SHP77 treated with DMSO at 0.1 percent for 48 hours (cell line): ENCODE measurements at regions not wholly inside any gene's neighbourhood (a gene's known extent, or its start where the extent isn't known, plus 50 kb on each side); places are given as distances from the start of the nearest gene placed in this dataset.

Experiments
- DNase-seq: peaks from one replicate; lab custom pipeline; 2025; lab: John Stamatoyannopoulos, UW

- no peak for DNase-seq
Observed at GRCh38 chr1:29462096-29462495, 225.8 kb downstream of the PTPRU start.

DNA sequence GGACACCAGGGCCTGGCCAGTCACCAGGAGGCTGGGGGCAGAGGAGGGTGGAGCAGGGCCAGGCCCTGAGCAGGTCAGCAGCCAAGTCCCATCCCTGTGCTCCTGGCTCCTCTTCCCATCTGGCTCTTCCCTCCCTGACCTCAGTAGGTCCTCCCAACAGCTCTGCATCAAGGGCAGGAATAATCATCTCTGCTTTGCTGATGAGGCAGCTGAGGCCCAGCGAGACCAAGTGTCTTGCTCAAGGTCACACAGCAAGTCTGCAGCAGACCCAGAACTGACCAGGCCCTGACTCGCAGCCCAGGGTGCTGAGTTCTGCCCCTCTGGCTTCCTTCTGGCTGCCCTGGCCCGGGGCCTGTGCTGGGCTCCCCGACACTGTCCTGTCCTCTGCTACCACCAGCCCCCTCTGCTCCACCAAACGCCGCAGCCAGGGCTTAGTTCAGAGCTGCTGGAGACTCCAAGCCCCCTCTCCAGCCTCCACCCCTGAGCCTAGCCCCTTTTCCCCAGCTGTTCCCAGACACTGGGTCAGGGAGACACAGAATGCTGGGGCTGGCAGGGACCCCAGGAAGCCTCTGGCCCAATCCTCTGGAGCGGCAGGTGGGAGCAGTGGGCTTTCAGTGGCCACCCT is 224.9 kb downstream of the PTPRU start:
- no peak for DNase-seq

DNA sequence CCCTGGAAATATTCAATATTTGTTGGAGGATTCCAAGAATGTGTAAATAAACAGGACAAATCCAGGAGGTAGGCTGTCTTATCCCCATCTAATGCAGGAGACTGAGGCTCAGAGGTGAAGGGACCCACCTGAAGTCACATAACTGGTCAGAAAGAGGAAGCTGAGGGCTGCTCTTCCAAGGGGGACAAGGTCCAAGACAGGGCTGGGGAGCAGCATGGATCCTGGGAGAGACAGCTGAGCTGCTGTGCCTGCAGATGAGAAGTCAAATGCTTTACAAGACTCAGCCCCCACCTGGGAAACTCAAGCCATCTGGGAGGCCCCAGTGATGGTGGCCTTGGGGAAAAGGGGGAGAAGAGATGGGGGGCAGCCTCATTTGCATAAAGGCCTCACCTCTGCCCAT is 224.4 kb downstream of the PTPRU start:
- no peak for DNase-seq

- no peak for DNase-seq
Observed at GRCh38 chr1:29460041-29460610, 223.8 kb downstream of the PTPRU start.

- DNase-seq = no peak
Observed at GRCh38 chr1:29459620-29459945, 223.3 kb downstream of the PTPRU start.

- DNase-seq = no peak
Observed at GRCh38 chr1:29458737-29459619, 222.7 kb downstream of the PTPRU start.

DNA sequence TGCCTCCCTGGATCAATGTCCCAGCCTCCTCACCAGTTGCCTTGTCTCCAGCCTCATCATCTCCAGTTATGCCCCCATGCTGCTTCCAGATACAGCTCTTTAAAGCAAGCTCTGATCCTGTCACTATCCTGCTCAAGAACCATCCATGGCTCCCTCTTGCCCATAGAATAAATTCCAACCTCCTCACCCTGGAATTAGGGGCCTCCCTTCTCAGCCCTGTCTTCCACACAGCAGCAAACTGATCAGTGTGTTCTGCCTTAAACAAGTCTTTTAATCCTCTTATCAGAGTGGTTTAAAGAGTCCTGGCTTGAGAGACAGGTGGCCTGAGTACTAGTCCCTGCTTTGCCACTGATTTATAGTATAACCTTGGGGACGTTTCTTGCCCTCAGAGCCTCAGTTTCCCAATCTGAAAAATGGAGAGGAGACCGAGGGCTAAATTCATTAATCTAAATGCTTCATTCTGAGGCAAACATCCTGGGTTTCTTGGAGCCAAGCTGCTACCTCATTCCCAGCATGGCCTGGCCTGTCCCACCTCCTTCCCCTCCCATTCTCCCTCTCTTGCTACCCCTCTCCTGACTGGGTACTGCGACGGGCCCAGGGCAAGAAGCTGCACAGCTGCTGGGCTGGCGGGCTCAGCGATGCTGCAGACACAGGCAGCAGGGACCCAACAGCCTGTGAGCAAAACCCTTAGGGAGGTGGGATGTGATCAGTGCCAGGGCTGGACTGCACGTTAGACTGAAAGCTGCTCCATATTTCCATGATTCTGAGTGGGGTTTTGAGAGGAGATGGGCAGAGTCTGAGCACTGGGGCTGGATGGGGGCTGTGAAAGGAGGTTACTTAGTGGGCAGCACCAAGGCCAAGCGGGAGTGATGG is 221.4 kb downstream of the PTPRU start:
- DNase-seq = no peak

DNA sequence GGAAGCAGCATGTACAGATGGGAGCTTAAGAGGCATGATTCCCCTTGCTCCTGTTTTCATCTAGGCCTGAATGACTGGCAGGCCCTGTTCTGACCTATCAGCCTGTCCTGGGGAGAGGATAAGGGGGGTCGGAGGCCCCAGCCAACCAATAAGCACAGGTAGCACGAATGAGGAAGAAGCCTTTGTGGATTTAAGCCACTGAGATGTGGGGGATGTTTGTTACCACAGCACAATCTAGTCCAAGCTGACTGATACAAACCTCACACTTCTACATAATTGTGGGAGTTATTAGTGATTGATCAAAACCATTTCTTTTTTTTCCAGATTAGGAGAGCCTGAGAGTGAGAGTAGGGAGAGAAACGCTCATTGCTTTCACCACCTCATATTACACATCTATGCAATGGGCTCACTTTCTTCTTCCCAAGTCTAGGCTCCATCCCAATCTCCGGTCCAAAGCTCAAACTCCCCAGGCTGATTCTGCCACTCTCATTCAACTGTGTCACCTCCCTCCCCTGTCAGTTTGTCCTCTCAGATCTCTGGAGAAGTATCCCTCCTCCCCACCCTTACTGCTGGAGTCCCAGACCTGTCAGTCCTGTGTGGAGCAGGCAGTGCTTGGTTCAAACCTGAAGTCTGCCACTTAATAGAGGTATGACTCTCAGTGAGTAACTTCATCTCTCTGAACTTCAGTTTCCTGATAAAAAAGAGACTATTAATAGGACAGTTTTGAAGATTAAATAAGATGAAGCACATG is 220.5 kb downstream of the PTPRU start:
- no peak for DNase-seq

DNA sequence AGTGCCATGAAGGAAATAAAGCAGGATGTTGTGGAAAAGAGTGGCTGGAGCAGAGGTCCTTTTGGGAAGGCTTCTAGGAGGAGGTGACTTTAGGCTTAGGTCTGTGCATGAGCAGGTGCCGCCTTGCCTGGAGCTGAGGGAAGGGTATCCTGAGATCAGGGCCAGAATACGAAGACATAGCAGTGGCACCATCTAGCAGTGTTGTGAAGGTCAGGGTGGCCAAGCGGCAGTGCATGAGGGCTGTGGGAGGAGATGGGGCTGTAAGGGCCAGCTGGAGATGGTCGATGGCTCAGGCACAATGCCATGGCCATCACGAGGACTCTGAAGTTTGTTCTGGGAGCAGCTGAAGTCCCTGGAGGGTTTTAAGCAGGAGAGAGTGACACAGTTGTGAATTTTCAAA is 219.5 kb downstream of the PTPRU start:
- no peak for DNase-seq

GRCh38 chr1:29454616-29455380 is 218.5 kb downstream of the PTPRU start:
- no peak for DNase-seq

- peak; percentile 77 for DNase-seq
Observed at GRCh38 chr1:29453502-29454240, 217.3 kb downstream of the PTPRU start.

DNA sequence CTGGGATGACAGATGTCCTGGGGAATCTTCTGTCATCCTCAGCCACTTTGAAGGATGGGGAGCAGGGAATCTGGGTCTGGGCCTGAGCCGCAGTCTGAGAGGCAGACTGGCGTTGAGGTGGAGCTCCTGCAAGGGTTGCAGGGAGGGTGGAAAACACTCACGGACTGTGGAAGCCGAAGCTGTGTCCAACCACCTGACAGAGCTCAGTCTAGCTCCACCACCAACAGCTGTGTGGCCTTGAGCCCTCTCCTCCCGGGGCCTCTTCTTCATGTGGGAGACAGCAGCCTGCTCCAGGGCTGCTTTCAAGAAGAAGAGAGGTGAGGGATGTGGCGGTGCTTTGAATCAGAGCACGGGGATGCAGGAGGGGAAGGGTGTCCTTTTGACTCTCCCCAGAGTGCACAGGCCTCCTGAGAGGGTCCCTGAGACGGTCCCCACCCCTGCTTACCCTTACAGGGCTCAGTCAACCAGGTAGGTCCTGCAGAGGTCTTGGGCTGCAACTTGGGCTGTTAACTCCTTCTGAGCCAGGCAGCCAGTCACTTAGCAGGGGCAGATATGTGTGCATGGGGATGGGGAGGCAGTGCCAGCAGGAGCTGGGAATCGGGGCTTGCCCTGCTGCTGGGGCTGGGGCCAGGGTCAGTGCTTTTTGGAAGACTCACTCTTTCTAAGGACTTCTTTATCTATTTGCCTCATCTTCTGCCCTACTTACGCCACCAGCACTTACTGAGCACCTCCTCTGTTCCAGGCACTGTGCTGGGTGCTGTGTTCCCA is 216.3 kb downstream of the PTPRU start:
- no peak for DNase-seq

DNA sequence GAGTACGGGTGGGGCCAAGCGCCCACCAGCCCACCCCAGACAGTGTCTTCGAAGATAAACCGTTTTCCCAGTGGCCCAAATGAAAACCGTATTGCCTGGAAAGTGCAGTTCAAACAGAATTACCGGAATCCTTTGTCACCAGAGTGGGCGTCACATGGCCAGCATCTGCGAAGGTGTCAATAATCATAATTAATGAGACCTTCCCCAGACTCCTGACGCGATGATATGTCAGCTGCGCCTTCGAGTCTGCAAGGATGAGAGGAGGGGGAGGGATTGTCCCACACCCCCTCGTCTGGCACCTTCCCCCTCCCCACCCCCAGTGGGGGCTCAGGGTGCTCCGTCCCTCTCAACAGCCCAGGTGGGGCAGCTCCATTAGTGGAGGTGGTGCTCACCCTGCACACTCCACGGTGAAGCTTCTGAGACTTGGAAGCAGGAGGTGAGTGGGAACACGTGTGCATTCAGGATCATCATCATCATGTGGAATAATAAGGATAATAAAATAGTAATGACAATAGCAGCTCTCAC is 215.1 kb downstream of the PTPRU start:
- DNase-seq = peak; percentile 38

GRCh38 chr1:29450591-29450990 is 214.3 kb downstream of the PTPRU start:
- peak; percentile 69 for DNase-seq

GRCh38 chr1:29448456-29449235 is 212.3 kb downstream of the PTPRU start:
- DNase-seq = no peak

DNA sequence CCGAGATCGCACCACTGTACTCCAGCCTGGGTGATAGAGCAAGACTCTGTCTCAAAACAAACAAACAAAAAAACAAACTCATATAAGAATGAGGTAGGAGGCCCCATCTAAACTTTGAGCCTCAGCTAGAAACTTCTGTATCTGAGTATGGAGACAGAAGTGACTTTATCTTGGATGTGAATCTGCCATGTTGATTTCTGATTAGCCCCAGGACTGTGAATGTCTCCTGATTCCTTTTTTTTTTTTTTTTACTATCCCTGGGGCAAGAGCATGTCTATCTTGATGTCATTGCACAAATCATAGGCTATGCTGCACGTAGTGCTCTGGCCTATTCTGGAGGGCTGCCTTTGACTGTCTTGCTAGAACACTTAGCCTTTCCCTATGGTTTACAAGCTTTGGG is 211.0 kb downstream of the PTPRU start:
- DNase-seq = no peak

DNA sequence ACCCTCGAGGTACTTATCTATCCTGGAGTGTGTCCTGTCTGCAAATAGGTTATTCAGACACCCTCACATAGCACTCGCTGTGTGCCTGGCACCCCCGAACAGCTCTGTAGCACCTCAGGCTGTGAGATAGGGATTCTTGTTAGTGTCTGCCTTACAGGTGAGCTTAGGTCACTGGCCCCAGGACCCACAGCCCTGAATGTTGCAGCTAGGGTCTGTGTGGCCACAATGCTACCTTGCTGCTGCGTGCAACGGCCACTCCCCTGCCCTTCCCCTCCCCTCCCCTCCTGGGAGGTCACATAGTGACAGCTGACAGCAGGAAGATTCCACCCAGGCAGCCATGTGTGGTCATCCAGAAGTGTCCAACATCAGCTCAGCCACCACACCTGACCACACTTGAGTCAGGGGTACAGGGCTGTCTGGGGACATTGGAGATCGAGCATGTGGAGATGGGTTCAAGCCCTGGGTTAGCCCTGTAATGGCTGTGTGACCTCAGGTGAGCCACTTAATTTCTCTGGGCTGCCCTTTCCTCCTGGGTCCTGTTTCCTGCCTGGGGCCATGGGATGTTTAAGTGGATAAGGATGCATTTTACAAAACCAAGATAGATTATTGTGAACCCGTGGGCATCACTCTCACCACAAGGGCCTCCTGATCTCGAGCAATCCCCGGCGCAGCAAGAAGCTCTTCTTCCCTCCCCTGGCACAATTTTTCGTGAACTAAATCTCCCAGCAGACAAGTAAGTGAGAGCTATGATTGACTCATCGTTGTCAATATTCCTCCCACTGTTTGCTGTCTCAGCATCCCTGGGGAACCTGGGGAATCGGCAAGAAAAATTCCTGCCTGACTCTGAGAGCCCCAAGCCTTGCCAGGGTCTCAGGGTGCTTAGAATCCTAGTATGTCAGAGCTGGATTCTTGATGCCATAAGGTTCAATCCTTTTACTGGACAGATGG is 208.7 kb downstream of the PTPRU start:
- DNase-seq = no peak
